ENCODE measurements at regions not wholly inside any gene's neighbourhood (a gene's known extent, or its start where the extent isn't known, plus 50 kb on each side); places are given as distances from the start of the nearest gene placed in this dataset.

DNA sequence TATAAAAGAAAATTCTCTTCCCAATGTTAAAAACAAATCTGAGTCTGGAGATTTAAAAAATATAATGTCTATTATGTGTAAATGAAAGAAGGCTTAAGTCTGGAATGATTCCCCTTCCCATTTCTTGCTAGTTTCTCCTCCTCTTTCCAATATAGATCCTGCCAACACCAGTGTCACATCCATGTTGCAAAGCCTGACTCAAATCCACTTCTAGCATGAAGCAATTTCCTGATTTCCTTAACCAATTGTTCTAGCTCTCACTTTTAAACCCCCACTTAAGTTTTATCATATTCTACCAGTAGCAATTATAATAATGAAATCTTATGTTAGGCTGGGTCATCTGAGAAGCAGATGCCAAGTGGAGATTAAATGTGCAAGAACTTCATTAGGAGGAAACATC lies 100.1 kb upstream of the SEC61G start:
- ATAC-seq (no peak), DNase-seq (ENCODE audit: low spot score) (no peak)
- no peaks in the 10 kb centered on the region for H3F3A ChIP-seq (replicated peaks; ENCODE audit: low read depth)
- H3K9me3 Mint-ChIP-seq, result peaks cover 8% of the 10 kb centered on the region; the same call in 2 of the 3 replicates
- no peak overlapping the region for H3K27ac Mint-ChIP-seq
- TF ChIP-seq STAT1 (IDR thresholded peaks at IDR 0.05; ENCODE audit: unreplicated experiment), result no peak
- TF ChIP-seq, protein P1, sequence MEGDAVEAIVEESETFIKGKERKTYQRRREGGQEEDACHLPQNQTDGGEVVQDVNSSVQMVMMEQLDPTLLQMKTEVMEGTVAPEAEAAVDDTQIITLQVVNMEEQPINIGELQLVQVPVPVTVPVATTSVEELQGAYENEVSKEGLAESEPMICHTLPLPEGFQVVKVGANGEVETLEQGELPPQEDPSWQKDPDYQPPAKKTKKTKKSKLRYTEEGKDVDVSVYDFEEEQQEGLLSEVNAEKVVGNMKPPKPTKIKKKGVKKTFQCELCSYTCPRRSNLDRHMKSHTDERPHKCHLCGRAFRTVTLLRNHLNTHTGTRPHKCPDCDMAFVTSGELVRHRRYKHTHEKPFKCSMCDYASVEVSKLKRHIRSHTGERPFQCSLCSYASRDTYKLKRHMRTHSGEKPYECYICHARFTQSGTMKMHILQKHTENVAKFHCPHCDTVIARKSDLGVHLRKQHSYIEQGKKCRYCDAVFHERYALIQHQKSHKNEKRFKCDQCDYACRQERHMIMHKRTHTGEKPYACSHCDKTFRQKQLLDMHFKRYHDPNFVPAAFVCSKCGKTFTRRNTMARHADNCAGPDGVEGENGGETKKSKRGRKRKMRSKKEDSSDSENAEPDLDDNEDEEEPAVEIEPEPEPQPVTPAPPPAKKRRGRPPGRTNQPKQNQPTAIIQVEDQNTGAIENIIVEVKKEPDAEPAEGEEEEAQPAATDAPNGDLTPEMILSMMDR (conservative IDR thresholded peaks at IDR 0.05; ENCODE audit: low read depth in 2 of 2), result no peak
- TF ChIP-seq, protein P2, sequence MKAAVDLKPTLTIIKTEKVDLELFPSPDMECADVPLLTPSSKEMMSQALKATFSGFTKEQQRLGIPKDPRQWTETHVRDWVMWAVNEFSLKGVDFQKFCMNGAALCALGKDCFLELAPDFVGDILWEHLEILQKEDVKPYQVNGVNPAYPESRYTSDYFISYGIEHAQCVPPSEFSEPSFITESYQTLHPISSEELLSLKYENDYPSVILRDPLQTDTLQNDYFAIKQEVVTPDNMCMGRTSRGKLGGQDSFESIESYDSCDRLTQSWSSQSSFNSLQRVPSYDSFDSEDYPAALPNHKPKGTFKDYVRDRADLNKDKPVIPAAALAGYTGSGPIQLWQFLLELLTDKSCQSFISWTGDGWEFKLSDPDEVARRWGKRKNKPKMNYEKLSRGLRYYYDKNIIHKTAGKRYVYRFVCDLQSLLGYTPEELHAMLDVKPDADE (IDR thresholded peaks at IDR 0.05), result no peak
- TF ChIP-seq EZH2phosphoT487 (IDR thresholded peaks at IDR 0.05; ENCODE audit: unreplicated experiment), result no peak
- TF ChIP-seq CREB1 (CRISPR knock-in tag; IDR thresholded peaks at IDR 0.05; ENCODE audit: low read depth), result no peak
- no peak for TF ChIP-seq JUNB (IDR thresholded peaks at IDR 0.05; ENCODE audit: unreplicated experiment)
- no peak for TF ChIP-seq EZH2 (IDR thresholded peaks at IDR 0.05; ENCODE audit: low read depth, unreplicated experiment)
- no peak for TF ChIP-seq POLR2AphosphoS5 (IDR thresholded peaks at IDR 0.05; ENCODE audit: low read depth)
- no peak for TF ChIP-seq ZNF331 (CRISPR knock-in tag; IDR thresholded peaks at IDR 0.05; ENCODE audit: low read depth)
- TF ChIP-seq NANOG (IDR thresholded peaks at IDR 0.05; ENCODE audit: borderline replicate concordance), result no peak
- TF ChIP-seq, protein P3, sequence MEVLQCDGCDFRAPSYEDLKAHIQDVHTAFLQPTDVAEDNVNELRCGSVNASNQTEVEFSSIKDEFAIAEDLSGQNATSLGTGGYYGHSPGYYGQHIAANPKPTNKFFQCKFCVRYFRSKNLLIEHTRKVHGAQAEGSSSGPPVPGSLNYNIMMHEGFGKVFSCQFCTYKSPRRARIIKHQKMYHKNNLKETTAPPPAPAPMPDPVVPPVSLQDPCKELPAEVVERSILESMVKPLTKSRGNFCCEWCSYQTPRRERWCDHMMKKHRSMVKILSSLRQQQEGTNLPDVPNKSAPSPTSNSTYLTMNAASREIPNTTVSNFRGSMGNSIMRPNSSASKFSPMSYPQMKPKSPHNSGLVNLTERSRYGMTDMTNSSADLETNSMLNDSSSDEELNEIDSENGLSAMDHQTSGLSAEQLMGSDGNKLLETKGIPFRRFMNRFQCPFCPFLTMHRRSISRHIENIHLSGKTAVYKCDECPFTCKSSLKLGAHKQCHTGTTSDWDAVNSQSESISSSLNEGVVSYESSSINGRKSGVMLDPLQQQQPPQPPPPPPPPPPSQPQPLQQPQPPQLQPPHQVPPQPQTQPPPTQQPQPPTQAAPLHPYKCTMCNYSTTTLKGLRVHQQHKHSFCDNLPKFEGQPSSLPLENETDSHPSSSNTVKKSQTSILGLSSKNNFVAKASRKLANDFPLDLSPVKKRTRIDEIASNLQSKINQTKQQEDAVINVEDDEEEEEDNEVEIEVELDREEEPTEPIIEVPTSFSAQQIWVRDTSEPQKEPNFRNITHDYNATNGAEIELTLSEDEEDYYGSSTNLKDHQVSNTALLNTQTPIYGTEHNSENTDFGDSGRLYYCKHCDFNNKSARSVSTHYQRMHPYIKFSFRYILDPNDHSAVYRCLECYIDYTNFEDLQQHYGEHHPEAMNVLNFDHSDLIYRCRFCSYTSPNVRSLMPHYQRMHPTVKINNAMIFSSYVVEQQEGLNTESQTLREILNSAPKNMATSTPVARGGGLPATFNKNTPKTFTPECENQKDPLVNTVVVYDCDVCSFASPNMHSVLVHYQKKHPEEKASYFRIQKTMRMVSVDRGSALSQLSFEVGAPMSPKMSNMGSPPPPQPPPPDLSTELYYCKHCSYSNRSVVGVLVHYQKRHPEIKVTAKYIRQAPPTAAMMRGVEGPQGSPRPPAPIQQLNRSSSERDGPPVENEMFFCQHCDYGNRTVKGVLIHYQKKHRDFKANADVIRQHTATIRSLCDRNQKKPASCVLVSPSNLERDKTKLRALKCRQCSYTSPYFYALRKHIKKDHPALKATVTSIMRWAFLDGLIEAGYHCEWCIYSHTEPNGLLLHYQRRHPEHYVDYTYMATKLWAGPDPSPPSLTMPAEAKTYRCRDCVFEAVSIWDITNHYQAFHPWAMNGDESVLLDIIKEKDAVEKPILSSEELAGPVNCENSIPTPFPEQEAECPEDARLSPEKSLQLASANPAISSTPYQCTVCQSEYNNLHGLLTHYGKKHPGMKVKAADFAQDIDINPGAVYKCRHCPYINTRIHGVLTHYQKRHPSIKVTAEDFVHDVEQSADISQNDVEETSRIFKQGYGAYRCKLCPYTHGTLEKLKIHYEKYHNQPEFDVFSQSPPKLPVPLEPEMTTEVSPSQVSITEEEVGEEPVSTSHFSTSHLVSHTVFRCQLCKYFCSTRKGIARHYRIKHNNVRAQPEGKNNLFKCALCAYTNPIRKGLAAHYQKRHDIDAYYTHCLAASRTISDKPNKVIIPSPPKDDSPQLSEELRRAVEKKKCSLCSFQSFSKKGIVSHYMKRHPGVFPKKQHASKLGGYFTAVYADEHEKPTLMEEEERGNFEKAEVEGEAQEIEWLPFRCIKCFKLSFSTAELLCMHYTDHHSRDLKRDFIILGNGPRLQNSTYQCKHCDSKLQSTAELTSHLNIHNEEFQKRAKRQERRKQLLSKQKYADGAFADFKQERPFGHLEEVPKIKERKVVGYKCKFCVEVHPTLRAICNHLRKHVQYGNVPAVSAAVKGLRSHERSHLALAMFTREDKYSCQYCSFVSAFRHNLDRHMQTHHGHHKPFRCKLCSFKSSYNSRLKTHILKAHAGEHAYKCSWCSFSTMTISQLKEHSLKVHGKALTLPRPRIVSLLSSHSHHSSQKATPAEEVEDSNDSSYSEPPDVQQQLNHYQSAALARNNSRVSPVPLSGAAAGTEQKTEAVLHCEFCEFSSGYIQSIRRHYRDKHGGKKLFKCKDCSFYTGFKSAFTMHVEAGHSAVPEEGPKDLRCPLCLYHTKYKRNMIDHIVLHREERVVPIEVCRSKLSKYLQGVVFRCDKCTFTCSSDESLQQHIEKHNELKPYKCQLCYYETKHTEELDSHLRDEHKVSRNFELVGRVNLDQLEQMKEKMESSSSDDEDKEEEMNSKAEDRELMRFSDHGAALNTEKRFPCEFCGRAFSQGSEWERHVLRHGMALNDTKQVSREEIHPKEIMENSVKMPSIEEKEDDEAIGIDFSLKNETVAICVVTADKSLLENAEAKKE (CRISPR knock-in tag; IDR thresholded peaks at IDR 0.05), result no peak
- TF ChIP-seq ZNF114 (CRISPR knock-in tag; IDR thresholded peaks at IDR 0.05), result no peak
- TF ChIP-seq, protein P4, sequence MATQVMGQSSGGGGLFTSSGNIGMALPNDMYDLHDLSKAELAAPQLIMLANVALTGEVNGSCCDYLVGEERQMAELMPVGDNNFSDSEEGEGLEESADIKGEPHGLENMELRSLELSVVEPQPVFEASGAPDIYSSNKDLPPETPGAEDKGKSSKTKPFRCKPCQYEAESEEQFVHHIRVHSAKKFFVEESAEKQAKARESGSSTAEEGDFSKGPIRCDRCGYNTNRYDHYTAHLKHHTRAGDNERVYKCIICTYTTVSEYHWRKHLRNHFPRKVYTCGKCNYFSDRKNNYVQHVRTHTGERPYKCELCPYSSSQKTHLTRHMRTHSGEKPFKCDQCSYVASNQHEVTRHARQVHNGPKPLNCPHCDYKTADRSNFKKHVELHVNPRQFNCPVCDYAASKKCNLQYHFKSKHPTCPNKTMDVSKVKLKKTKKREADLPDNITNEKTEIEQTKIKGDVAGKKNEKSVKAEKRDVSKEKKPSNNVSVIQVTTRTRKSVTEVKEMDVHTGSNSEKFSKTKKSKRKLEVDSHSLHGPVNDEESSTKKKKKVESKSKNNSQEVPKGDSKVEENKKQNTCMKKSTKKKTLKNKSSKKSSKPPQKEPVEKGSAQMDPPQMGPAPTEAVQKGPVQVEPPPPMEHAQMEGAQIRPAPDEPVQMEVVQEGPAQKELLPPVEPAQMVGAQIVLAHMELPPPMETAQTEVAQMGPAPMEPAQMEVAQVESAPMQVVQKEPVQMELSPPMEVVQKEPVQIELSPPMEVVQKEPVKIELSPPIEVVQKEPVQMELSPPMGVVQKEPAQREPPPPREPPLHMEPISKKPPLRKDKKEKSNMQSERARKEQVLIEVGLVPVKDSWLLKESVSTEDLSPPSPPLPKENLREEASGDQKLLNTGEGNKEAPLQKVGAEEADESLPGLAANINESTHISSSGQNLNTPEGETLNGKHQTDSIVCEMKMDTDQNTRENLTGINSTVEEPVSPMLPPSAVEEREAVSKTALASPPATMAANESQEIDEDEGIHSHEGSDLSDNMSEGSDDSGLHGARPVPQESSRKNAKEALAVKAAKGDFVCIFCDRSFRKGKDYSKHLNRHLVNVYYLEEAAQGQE (IDR thresholded peaks at IDR 0.05; ENCODE audit: unreplicated experiment), result no peak
- H3K4me1 ChIP-seq (ENCODE audit: insufficient read depth), result peaks cover 5% of the 10 kb centered on the region; the same call in 1 of the 2 replicates
- H3K9me2 ChIP-seq (ENCODE audit: insufficient read depth), result 0 out of 2 replicates have a peak, but pooled peaks cover 4% of the 10 kb centered on the region
- peaks cover 7% of the 10 kb centered on the region for H3K4me1 Mint-ChIP-seq
- H3K36me3 ChIP-seq (ENCODE audit: insufficient read depth), result no peaks in the 10 kb centered on the region
- no peak overlapping the region for H2AFZ ChIP-seq
- H3K27me3 Mint-ChIP-seq (ENCODE audit: insufficient read depth, low read depth, poor library complexity), result no peaks in the 10 kb centered on the region
- no peak overlapping the region for H3K4me3 Mint-ChIP-seq
- H4K20me1 ChIP-seq (replicated peaks; ENCODE audit: insufficient read depth), result no peaks in the 10 kb centered on the region
- H3K4me3 ChIP-seq, result no peak overlapping the region
- no peaks in the 10 kb centered on the region for H3K79me2 ChIP-seq (replicated peaks; ENCODE audit: insufficient read depth)
- no peak overlapping the region for H3K27ac ChIP-seq (ENCODE audit: low read depth)
- no peaks in the 10 kb centered on the region for H3K27me3 ChIP-seq (ENCODE audit: insufficient read depth)
- no peak overlapping the region for H3K4me2 ChIP-seq
- peaks cover 4% of the 10 kb centered on the region; the same call in 1 of the 3 replicates for H3K36me3 Mint-ChIP-seq (ENCODE audit: low read depth)

Data from GM23338 (cell line).